Ascending aorta (tissue), 2 donors: ENCODE measurements at regions not wholly inside any gene's neighbourhood (a gene's known extent, or its start where the extent isn't known, plus 50 kb on each side); places are given as distances from the start of the nearest gene placed in this dataset.

Experiments
- DNase-seq, 2 donors: peaks; one replicate each; pipeline ENCODE4 v3.0.0-alpha.2; 2019; ENCODE audit warnings: low spot score in 2 of 2
- H3K27ac ChIP-seq, 2 donors: fragments of 200-600 bp; sonication (generic); one replicate each; pipeline ENCODE4 v1.5.1; 2016 to 2017; ENCODE audit warnings: mild to moderate bottlenecking in 1 of 2
- H3K27me3 ChIP-seq: fragments of 200-600 bp; sonication (generic); one replicate; pipeline ENCODE4 v1.5.1; 2017
- H3K36me3 ChIP-seq, 2 donors: fragments of 200-600 bp; sonication (generic); one replicate each; pipeline ENCODE4 v1.5.1; 2016
- H3K4me1 ChIP-seq, 2 donors: fragments of 200-600 bp; sonication (generic); one replicate each; pipeline ENCODE4 v1.5.1; 2016 to 2017; ENCODE audit warnings: mild to moderate bottlenecking in 1 of 2
- H3K4me3 ChIP-seq, 2 donors: fragments of 200-600 bp; sonication (generic); one replicate each; pipeline ENCODE4 v1.5.1; 2016 to 2017; ENCODE audit warnings: mild to moderate bottlenecking in 1 of 2
- H3K9me3 ChIP-seq, 2 donors: fragments of 200-600 bp; sonication (generic); one replicate each; pipeline ENCODE4 v1.5.1; 2016
- intact Hi-C: fragments of 100-400 bp; cut with DNase I; formaldehyde crosslinking; loops from one replicate; pipeline ENCODE4 v1.15.1; 2023
- TF ChIP-seq, protein P1 (sequence below), 3 experiments: fragments of 200-600 bp in 2 of 3; fragments of 450-650 bp in 1 of 3; sonication (generic) in 2 of 3; IDR thresholded peaks; one replicate each; pipeline ENCODE4 v1.5.1; 2016 to 2019; ENCODE audit warnings: antibody characterized with exemption in 3 of 3, mild to moderate bottlenecking in 1 of 3, moderate library complexity in 1 of 3

- H3K4me3 ChIP-seq: no peak overlapping the region
- TF ChIP-seq, protein P1, sequence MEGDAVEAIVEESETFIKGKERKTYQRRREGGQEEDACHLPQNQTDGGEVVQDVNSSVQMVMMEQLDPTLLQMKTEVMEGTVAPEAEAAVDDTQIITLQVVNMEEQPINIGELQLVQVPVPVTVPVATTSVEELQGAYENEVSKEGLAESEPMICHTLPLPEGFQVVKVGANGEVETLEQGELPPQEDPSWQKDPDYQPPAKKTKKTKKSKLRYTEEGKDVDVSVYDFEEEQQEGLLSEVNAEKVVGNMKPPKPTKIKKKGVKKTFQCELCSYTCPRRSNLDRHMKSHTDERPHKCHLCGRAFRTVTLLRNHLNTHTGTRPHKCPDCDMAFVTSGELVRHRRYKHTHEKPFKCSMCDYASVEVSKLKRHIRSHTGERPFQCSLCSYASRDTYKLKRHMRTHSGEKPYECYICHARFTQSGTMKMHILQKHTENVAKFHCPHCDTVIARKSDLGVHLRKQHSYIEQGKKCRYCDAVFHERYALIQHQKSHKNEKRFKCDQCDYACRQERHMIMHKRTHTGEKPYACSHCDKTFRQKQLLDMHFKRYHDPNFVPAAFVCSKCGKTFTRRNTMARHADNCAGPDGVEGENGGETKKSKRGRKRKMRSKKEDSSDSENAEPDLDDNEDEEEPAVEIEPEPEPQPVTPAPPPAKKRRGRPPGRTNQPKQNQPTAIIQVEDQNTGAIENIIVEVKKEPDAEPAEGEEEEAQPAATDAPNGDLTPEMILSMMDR (IDR thresholded peaks at IDR 0.05): no peak
- H3K27ac ChIP-seq: no peak overlapping the region
- no peaks in the 10 kb centered on the region for H3K27me3 ChIP-seq
- H3K36me3 ChIP-seq: no peaks in the 10 kb centered on the region
- no peak for DNase-seq
- H3K4me1 ChIP-seq: no peaks in the 10 kb centered on the region
- H3K9me3 ChIP-seq: no peaks in the 10 kb centered on the region
- intact Hi-C loops: no loop called here
Measured at GRCh38 chr9:108698801-108699200, 157.0 kb downstream of the ACTL7B start.

DNA sequence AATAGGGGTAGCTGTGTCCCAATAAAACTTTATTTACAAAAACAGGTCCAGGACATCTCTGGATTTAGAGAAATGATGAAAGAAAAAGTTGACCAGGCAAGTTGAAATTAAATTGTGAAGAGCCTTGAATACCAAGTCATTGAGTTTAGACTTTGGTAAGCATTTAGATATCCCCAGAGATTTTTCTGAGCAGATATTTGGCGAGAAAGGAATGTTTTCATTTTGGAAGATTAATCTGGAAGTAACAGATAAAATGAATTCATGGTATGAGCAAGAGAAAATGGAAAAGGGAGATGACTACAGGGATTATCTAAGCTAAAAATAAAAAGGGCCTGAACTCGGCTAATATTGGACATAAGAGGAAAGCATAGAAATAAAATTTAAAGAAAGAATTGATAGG is 157.6 kb downstream of the ACTL7B start:
- Histone ChIP-seq H3K27me3 (no peaks in the 10 kb centered on the region), H3K36me3 (no peaks in the 10 kb centered on the region), H3K4me1 (no peaks in the 10 kb centered on the region), H3K9me3 (no peaks in the 10 kb centered on the region), H3K4me3 (no peak overlapping the region), H3K27ac (no peak overlapping the region)
- TF ChIP-seq, protein P1 (IDR thresholded peaks at IDR 0.05): no peak
- intact Hi-C loops: no loop called here
- DNase-seq: no peak

DNA sequence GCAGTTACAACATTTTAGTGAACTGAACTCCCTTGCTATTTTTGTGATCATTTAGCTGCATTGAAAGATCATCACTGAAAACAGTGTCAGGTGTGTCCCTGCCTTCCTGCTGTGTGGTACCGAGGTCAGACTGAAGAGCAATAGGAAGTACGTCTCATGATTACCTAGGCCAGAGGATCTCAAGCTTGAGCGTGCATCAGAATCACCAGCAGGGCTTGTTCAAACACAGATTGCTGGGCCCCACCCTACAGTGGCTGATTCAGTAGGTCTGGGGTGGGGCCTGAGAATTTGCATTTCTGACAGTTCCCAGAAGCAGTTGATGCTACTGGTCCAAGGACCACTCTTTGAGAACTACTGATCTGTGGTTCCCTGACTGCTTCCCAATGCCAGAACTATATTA is 159.6 kb downstream of the ACTL7B start:
- intact Hi-C loops: no loop called here
- TF ChIP-seq, protein P1 (IDR thresholded peaks at IDR 0.05): no peak

GRCh38 chr9:108694170-108694569 is 161.6 kb downstream of the ACTL7B start:
- intact Hi-C loops: no loop called here
- H3K9me3 ChIP-seq: peaks cover 0 to 4% of the 10 kb centered on the region in 2 donors
- TF ChIP-seq, protein P1 (IDR thresholded peaks at IDR 0.05): no peak
- no peaks in the 10 kb centered on the region for H3K4me1 ChIP-seq
- no peaks in the 10 kb centered on the region for H3K27me3 ChIP-seq
- H3K4me3 ChIP-seq: no peak overlapping the region
- no peak for DNase-seq
- H3K27ac ChIP-seq: no peak overlapping the region
- no peaks in the 10 kb centered on the region for H3K36me3 ChIP-seq

More for the DNA sequence above, 159.6 kb downstream of the ACTL7B start:
- Histone ChIP-seq H3K27me3 (no peaks in the 10 kb centered on the region), H3K4me1 (no peaks in the 10 kb centered on the region), H3K27ac (no peak overlapping the region), H3K4me3 (no peak overlapping the region), H3K9me3 (no peaks in the 10 kb centered on the region), H3K36me3 (no peaks in the 10 kb centered on the region)
- no peak for DNase-seq

GRCh38 chr9:108691614-108692013 is 164.2 kb downstream of the ACTL7B start:
- intact Hi-C loops: no loop called here
- DNase-seq: no peak

More at GRCh38 chr9:108691614-108692013, 164.2 kb downstream of the ACTL7B start:
- Histone ChIP-seq H3K36me3 (no peaks in the 10 kb centered on the region), H3K4me3 (no peak overlapping the region), H3K9me3 (peaks cover 0 to 9% of the 10 kb centered on the region in 2 donors), H3K27ac (no peak overlapping the region), H3K27me3 (no peaks in the 10 kb centered on the region), H3K4me1 (no peaks in the 10 kb centered on the region)
- TF ChIP-seq, protein P1 (IDR thresholded peaks at IDR 0.05): no peak
